K562 (cell line): ENCODE measurements at regions not wholly inside any gene's neighbourhood (a gene's known extent, or its start where the extent isn't known, plus 50 kb on each side); places are given as distances from the start of the nearest gene placed in this dataset.

ENCODE experiments used
- ATAC-seq: fragments of 200-7000 bp; cut with Tn5 transposase; 3 replicates; pipeline ENCODE4 v1.9.1; 2020; ENCODE audit warnings: moderate library complexity
- BruUV-seq: library from RNA; stranded (reverse); fragments of 400-500 nt; replicated peaks from 2 replicates; lab custom pipeline; 2021; lab: Mats Ljungman, UMichigan
- CTCF ChIA-PET: fragments of 300-600 bp; formaldehyde crosslinking; extraction: SDS; loops from one replicate; lab custom pipeline; 2021; ENCODE audit warnings: low intra/inter-chr PET ratio; lab: Yijun Ruan, JAX
- POLR2A ChIA-PET: fragments of 300-600, 350-650 bp; sonication (Branson Sonifier 250); formaldehyde crosslinking; extraction: SDS; loops from one replicate; lab custom pipeline; 2021; ENCODE audit warnings: antibody characterized with exemption, inconsistent platforms; lab: Yijun Ruan, JAX
- DNase-seq, 4 experiments: peaks; one replicate each; pipeline versions ENCODE4 v3.0.0 to v3.0.0-alpha.2; 2011 to 2018; ENCODE audit warnings: low spot score in 3 of 4, mixed read lengths in 3 of 4; ENCODE audit errors: extremely low read depth in 1 of 4
- FAIRE-seq: peaks from 2 replicates; lab custom pipeline; 2011; peaks lifted over from hg19 to GRCh38; lab: Jason Lieb, UNC
- H2AFZ ChIP-seq: 2 replicates; pipeline ENCODE4 v1.6.0; 2011; ENCODE audit warnings: low read depth, low read length, control low read depth, inconsistent platforms
- H3K27ac ChIP-seq: fragments of 200-600 bp; 3 replicates; pipeline ENCODE4 v1.8.0; 2011; ENCODE audit warnings: low read depth, mild to moderate bottlenecking, control low read depth, inconsistent platforms, low read length, moderate library complexity, mixed read lengths; ENCODE audit errors: extremely low read depth
- H3K27me3 ChIP-seq, 2 experiments: fragments of 300-600 bp in 1 of 2; 2 replicates in 1 of 2; 3 replicates in 1 of 2; pipeline versions ENCODE4 v1.6.0 to v1.8.0; 2011; ENCODE audit warnings: inconsistent platforms in 2 of 2, low read length in 2 of 2, mild to moderate bottlenecking in 1 of 2, mixed read lengths in 1 of 2, moderate library complexity in 1 of 2; ENCODE audit not compliant: control insufficient read depth in 2 of 2, insufficient read depth in 2 of 2
- H3K36me3 ChIP-seq: fragments of 300-600 bp; 3 replicates; pipeline ENCODE4 v1.8.0; 2011; ENCODE audit warnings: mild to moderate bottlenecking, low read length, inconsistent platforms; ENCODE audit not compliant: control insufficient read depth, insufficient read depth
- H3K4me1 ChIP-seq, 2 experiments: fragments of 200-600 bp in 1 of 2; replicated peaks in 1 of 2; 2 replicates in 1 of 2; 3 replicates in 1 of 2; pipeline versions ENCODE4 v1.5.1 to v1.8.0; 2011; ENCODE audit warnings: inconsistent platforms in 2 of 2, low read length in 2 of 2, mild to moderate bottlenecking in 1 of 2, mixed read lengths in 1 of 2, moderate library complexity in 1 of 2; ENCODE audit not compliant: control insufficient read depth in 2 of 2, insufficient read depth in 2 of 2
- H3K4me2 ChIP-seq: 2 replicates; pipeline ENCODE4 v1.6.1; 2011; ENCODE audit warnings: low read length, control low read depth, inconsistent platforms, mixed read lengths; ENCODE audit not compliant: insufficient read depth
- H3K4me3 ChIP-seq: fragments of 200-600 bp; sonication (generic), shearing (Covaris generic); 2 replicates; pipeline ENCODE4 v1.5.1; 2016; ENCODE audit warnings: control low read depth, inconsistent platforms
- H3K79me2 ChIP-seq: fragments of 200-600 bp; 3 replicates; pipeline ENCODE4 v1.8.0; 2011; ENCODE audit warnings: low read length, inconsistent platforms; ENCODE audit not compliant: control insufficient read depth, insufficient read depth
- H3K9ac ChIP-seq, 2 experiments: 2 replicates each; pipeline versions ENCODE4 v1.6.0 to v1.6.1; 2011; ENCODE audit warnings: low read depth in 2 of 2, low read length in 2 of 2, control low read depth in 1 of 2, inconsistent platforms in 1 of 2, mild to moderate bottlenecking in 1 of 2, mixed read lengths in 1 of 2; ENCODE audit not compliant: insufficient read depth in 1 of 2
- H3K9me1 ChIP-seq: one replicate; pipeline ENCODE4 v1.6.0; 2011; ENCODE audit warnings: inconsistent platforms, mild to moderate bottlenecking, low read length, moderate library complexity; ENCODE audit not compliant: control insufficient read depth, insufficient read depth
- H3K9me3 ChIP-seq: replicated peaks from 2 replicates; pipeline ENCODE4 v1.5.1; 2011; ENCODE audit warnings: low read depth, low read length, inconsistent platforms; ENCODE audit not compliant: control insufficient read depth, insufficient read depth
- H4K20me1 ChIP-seq: replicated peaks from 2 replicates; pipeline ENCODE4 v1.6.1; 2011; ENCODE audit warnings: low read length, inconsistent platforms, mixed read lengths; ENCODE audit not compliant: control insufficient read depth, insufficient read depth
- ESRRA ChIP-seq: fragments of 450-650 bp; IDR thresholded peaks from 2 replicates; pipeline ENCODE4 v1.6.1; 2014; ENCODE audit warnings: low read depth, mild to moderate bottlenecking, moderate library complexity, borderline replicate concordance
- ETS2 ChIP-seq: IDR thresholded peaks from 2 replicates; pipeline ENCODE4 v1.6.1; 2016; ENCODE audit warnings: borderline replicate concordance, missing genetic modification characterization, mild to moderate bottlenecking, moderate library complexity, missing compliant biosample characterization; ENCODE audit not compliant: poor library complexity, severe bottlenecking
- GABPB1 ChIP-seq: sonication (generic); formaldehyde crosslinking; IDR thresholded peaks from 2 replicates; pipeline ENCODE4 v1.8.0; 2022; ENCODE audit warnings: mild to moderate bottlenecking, missing genetic modification reagents
- IRF1 ChIP-seq: sonication (generic); formaldehyde crosslinking; IDR thresholded peaks from 2 replicates; pipeline ENCODE4 v1.8.0; 2022; ENCODE audit warnings: missing genetic modification reagents, mild to moderate bottlenecking, borderline replicate concordance
- IRF2 ChIP-seq: sonication (generic); formaldehyde crosslinking; IDR thresholded peaks from 2 replicates; pipeline ENCODE4 v1.8.1; 2022; ENCODE audit warnings: mild to moderate bottlenecking, missing genetic modification reagents
- KDM4B ChIP-seq, 2 experiments: fragments of 450-650 bp in 1 of 2; sonication (generic) in 1 of 2; IDR thresholded peaks; 2 replicates each; pipeline ENCODE4 v1.6.1; 2016 to 2017; ENCODE audit warnings: borderline replicate concordance in 2 of 2, antibody characterized with exemption in 1 of 2, low read depth in 1 of 2, mild to moderate bottlenecking in 1 of 2
- LEF1 ChIP-seq: fragments of 450-650 bp; IDR thresholded peaks from 2 replicates; pipeline ENCODE4 v1.6.1; 2016; ENCODE audit warnings: mild to moderate bottlenecking
- MIER1 ChIP-seq: fragments of 450-650 bp; IDR thresholded peaks from 2 replicates; pipeline ENCODE4 v1.6.1; 2016; ENCODE audit warnings: antibody characterized with exemption, mild to moderate bottlenecking, low read depth
- MXD1 ChIP-seq: fragments of 250-450 bp; sonication (Bioruptor Pico); IDR thresholded peaks from 2 replicates; pipeline ENCODE4 v1.8.0; 2021; ENCODE audit warnings: borderline replicate concordance, mild to moderate bottlenecking, moderate library complexity; ENCODE audit not compliant: poor library complexity, severe bottlenecking
- POLR2AphosphoS5 ChIP-seq: IDR thresholded peaks from 2 replicates; pipeline ENCODE4 v1.6.1; 2011; ENCODE audit warnings: mild to moderate bottlenecking, low read depth, low read length, moderate library complexity; ENCODE audit not compliant: control insufficient read depth, insufficient read depth
- PYGO2 ChIP-seq: fragments of 450-650 bp; IDR thresholded peaks from 2 replicates; pipeline ENCODE4 v1.6.1; 2016; ENCODE audit warnings: mild to moderate bottlenecking, missing genetic modification characterization, moderate library complexity, missing compliant biosample characterization
- RERE ChIP-seq: sonication (generic); formaldehyde crosslinking; IDR thresholded peaks from 2 replicates; pipeline ENCODE4 v1.8.0; 2023; ENCODE audit warnings: missing genetic modification reagents, mild to moderate bottlenecking, borderline replicate concordance
- ZZZ3 ChIP-seq: fragments of 450-650 bp; IDR thresholded peaks from 2 replicates; pipeline ENCODE4 v1.6.1; 2016; ENCODE audit warnings: antibody characterized with exemption, mild to moderate bottlenecking, moderate library complexity
- WGBS: fragments of 100-300 bp; shearing (Covaris generic); methylation state at CpG from one replicate; pipeline ENCODE4 v1.1.6; 2016; ENCODE audit warnings: low coverage, mixed read lengths; ENCODE audit not compliant: insufficient coverage; ENCODE audit errors: missing lambda C conversion rate; 5-methylcytosine and 5-hydroxymethylcytosine counted together
- in situ Hi-C: fragments of 300-500 bp; cut with MboI; formaldehyde crosslinking; loops from 4 replicates; pipeline ENCODE4 v1.15.0; 2018; ENCODE audit warnings: inconsistent platforms, mixed read lengths
- intact Hi-C: fragments of 100-400 bp; cut with micrococcal nuclease; formaldehyde crosslinking; loops from 2 replicates; pipeline ENCODE4 v1.14.2; 2022

GRCh38 chr6:90934081-90934480 lies 347.2 kb upstream of the MAP3K7 start:
- in situ Hi-C loops, result no loop called here
- Histone ChIP-seq H2AFZ (no peak overlapping the region), H3K9me3 (no peaks in the 10 kb centered on the region), H4K20me1 (no peaks in the 10 kb centered on the region), H3K4me1 (no peaks in the 10 kb centered on the region), H3K27ac (no peak overlapping the region), H3K36me3 (no peaks in the 10 kb centered on the region), H3K27me3 (no peaks in the 10 kb centered on the region), H3K9ac (no peak overlapping the region), H3K4me3 (no peak overlapping the region), H3K4me2 (no peak overlapping the region), H3K79me2 (no peaks in the 10 kb centered on the region), H3K9me1 (no peaks in the 10 kb centered on the region)
- intact Hi-C loops, result no loop called here
- DNase-seq, result no peak
- FAIRE-seq, result no peak
- ATAC-seq, result no peak
- ChIA-PET POLR2A (no interaction called here), CTCF (no interaction called here)
- no peak for TF ChIP-seq ZZZ3
- no peak for TF ChIP-seq RERE (CRISPR knock-in tag)
- TF ChIP-seq KDM4B (IDR thresholded peaks at IDR 0.05; ENCODE audit: borderline replicate concordance in 2 of 2, low read depth in 1 of 2), result no peak
- no peak for TF ChIP-seq POLR2AphosphoS5
- no peak for TF ChIP-seq MIER1
- TF ChIP-seq ETS2 (tag), result no peak
- no peak for TF ChIP-seq LEF1
- no peak for TF ChIP-seq IRF2 (CRISPR knock-in tag)
- no peak for TF ChIP-seq GABPB1 (CRISPR knock-in tag)
- TF ChIP-seq MXD1 (CRISPR knock-in tag), result no peak
- TF ChIP-seq PYGO2, result no peak
- no peak for TF ChIP-seq ESRRA
- TF ChIP-seq IRF1 (CRISPR knock-in tag), result no peak
- no TSS peak for BruUV-seq
- 0% methylated on average over 5 of the region's 5 CpGs for WGBS
